Stimulated activated CD8-positive, alpha-beta memory T cell treated with anti-CD3 and anti-CD28 coated beads, Interleukin-7, amount 100 ng/mL, for 24 hours (primary cell): ENCODE measurements at regions not wholly inside any gene's neighbourhood (a gene's known extent, or its start where the extent isn't known, plus 50 kb on each side); places are given as distances from the start of the nearest gene placed in this dataset.

Source experiments
- DNase-seq: peaks from one replicate; pipeline ENCODE4 v3.0.0-alpha.2; 2020; ENCODE audit warnings: low read depth

- DNase-seq: no peak
These were observed 66.9 kb upstream of the C15orf39 start for GRCh38 chr15:75134748-75135147.

- no peak for DNase-seq
These were observed 65.6 kb upstream of the C15orf39 start for GRCh38 chr15:75136118-75136517.

GRCh38 chr15:75136758-75137157, 64.9 kb upstream of the C15orf39 start:
- DNase-seq: no peak

GRCh38 chr15:75138016-75138999, 63.4 kb upstream of the C15orf39 start:
- DNase-seq: no peak

GRCh38 chr15:75140080-75140879, 61.4 kb upstream of the C15orf39 start:
- no peak for DNase-seq

GRCh38 chr15:75142499-75142898, 59.2 kb upstream of the C15orf39 start:
- DNase-seq: no peak

- DNase-seq: no peak
These were observed 57.8 kb upstream of the C15orf39 start for GRCh38 chr15:75143738-75144334.

- DNase-seq: no peak
These were observed 56.4 kb upstream of the C15orf39 start for GRCh38 chr15:75145027-75145841.

GRCh38 chr15:75148280-75148679, 53.4 kb upstream of the C15orf39 start:
- DNase-seq: no peak

- DNase-seq: no peak
These were observed 51.6 kb upstream of the C15orf39 start for GRCh38 chr15:75149867-75150709.

- no peak for DNase-seq
These were observed 50.2 kb upstream of the C15orf39 start for GRCh38 chr15:75151214-75152128.
